ENCODE measurements at regions not wholly inside any gene's neighbourhood (a gene's known extent, or its start where the extent isn't known, plus 50 kb on each side); places are given as distances from the start of the nearest gene placed in this dataset.

DNA sequence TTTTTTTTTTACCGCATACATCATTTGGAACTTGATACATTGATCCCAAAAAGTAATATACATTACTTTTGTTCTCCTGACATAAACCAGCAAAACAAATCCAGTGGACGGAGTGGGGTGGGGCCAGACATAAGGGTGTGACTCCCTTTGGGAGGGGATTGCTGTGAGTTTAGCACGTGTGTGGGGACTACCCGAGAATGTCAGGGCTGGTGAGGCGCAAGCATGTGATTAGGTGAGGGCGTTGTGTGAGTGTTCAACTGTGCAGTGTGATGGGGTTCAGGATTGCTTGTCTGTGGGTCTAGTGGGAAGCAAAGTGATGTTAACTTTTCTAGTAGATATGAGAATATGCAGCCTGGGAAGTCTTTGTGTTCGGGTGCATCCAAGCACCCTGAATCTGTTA is 468.0 kb downstream of the TSHZ3 start:
- TF ChIP-seq EZH2 (IDR thresholded peaks at IDR 0.05; ENCODE audit: low read depth, unreplicated experiment) (no peak), POLR2AphosphoS5 (IDR thresholded peaks at IDR 0.05; ENCODE audit: low read depth) (no peak), EZH2phosphoT487 (IDR thresholded peaks at IDR 0.05; ENCODE audit: unreplicated experiment) (no peak), JUNB (IDR thresholded peaks at IDR 0.05; ENCODE audit: unreplicated experiment) (no peak), NANOG (IDR thresholded peaks at IDR 0.05; ENCODE audit: borderline replicate concordance) (no peak), CREB1 (CRISPR knock-in tag; IDR thresholded peaks at IDR 0.05; ENCODE audit: low read depth) (no peak), ZNF114 (CRISPR knock-in tag; IDR thresholded peaks at IDR 0.05) (no peak), ZNF331 (CRISPR knock-in tag; IDR thresholded peaks at IDR 0.05; ENCODE audit: low read depth) (no peak), STAT1 (IDR thresholded peaks at IDR 0.05; ENCODE audit: unreplicated experiment) (no peak)
- TF ChIP-seq, protein P1, sequence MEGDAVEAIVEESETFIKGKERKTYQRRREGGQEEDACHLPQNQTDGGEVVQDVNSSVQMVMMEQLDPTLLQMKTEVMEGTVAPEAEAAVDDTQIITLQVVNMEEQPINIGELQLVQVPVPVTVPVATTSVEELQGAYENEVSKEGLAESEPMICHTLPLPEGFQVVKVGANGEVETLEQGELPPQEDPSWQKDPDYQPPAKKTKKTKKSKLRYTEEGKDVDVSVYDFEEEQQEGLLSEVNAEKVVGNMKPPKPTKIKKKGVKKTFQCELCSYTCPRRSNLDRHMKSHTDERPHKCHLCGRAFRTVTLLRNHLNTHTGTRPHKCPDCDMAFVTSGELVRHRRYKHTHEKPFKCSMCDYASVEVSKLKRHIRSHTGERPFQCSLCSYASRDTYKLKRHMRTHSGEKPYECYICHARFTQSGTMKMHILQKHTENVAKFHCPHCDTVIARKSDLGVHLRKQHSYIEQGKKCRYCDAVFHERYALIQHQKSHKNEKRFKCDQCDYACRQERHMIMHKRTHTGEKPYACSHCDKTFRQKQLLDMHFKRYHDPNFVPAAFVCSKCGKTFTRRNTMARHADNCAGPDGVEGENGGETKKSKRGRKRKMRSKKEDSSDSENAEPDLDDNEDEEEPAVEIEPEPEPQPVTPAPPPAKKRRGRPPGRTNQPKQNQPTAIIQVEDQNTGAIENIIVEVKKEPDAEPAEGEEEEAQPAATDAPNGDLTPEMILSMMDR (conservative IDR thresholded peaks at IDR 0.05; ENCODE audit: low read depth in 2 of 2) = no peak
- TF ChIP-seq, protein P2, sequence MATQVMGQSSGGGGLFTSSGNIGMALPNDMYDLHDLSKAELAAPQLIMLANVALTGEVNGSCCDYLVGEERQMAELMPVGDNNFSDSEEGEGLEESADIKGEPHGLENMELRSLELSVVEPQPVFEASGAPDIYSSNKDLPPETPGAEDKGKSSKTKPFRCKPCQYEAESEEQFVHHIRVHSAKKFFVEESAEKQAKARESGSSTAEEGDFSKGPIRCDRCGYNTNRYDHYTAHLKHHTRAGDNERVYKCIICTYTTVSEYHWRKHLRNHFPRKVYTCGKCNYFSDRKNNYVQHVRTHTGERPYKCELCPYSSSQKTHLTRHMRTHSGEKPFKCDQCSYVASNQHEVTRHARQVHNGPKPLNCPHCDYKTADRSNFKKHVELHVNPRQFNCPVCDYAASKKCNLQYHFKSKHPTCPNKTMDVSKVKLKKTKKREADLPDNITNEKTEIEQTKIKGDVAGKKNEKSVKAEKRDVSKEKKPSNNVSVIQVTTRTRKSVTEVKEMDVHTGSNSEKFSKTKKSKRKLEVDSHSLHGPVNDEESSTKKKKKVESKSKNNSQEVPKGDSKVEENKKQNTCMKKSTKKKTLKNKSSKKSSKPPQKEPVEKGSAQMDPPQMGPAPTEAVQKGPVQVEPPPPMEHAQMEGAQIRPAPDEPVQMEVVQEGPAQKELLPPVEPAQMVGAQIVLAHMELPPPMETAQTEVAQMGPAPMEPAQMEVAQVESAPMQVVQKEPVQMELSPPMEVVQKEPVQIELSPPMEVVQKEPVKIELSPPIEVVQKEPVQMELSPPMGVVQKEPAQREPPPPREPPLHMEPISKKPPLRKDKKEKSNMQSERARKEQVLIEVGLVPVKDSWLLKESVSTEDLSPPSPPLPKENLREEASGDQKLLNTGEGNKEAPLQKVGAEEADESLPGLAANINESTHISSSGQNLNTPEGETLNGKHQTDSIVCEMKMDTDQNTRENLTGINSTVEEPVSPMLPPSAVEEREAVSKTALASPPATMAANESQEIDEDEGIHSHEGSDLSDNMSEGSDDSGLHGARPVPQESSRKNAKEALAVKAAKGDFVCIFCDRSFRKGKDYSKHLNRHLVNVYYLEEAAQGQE (IDR thresholded peaks at IDR 0.05; ENCODE audit: unreplicated experiment) = no peak
- TF ChIP-seq, protein P3, sequence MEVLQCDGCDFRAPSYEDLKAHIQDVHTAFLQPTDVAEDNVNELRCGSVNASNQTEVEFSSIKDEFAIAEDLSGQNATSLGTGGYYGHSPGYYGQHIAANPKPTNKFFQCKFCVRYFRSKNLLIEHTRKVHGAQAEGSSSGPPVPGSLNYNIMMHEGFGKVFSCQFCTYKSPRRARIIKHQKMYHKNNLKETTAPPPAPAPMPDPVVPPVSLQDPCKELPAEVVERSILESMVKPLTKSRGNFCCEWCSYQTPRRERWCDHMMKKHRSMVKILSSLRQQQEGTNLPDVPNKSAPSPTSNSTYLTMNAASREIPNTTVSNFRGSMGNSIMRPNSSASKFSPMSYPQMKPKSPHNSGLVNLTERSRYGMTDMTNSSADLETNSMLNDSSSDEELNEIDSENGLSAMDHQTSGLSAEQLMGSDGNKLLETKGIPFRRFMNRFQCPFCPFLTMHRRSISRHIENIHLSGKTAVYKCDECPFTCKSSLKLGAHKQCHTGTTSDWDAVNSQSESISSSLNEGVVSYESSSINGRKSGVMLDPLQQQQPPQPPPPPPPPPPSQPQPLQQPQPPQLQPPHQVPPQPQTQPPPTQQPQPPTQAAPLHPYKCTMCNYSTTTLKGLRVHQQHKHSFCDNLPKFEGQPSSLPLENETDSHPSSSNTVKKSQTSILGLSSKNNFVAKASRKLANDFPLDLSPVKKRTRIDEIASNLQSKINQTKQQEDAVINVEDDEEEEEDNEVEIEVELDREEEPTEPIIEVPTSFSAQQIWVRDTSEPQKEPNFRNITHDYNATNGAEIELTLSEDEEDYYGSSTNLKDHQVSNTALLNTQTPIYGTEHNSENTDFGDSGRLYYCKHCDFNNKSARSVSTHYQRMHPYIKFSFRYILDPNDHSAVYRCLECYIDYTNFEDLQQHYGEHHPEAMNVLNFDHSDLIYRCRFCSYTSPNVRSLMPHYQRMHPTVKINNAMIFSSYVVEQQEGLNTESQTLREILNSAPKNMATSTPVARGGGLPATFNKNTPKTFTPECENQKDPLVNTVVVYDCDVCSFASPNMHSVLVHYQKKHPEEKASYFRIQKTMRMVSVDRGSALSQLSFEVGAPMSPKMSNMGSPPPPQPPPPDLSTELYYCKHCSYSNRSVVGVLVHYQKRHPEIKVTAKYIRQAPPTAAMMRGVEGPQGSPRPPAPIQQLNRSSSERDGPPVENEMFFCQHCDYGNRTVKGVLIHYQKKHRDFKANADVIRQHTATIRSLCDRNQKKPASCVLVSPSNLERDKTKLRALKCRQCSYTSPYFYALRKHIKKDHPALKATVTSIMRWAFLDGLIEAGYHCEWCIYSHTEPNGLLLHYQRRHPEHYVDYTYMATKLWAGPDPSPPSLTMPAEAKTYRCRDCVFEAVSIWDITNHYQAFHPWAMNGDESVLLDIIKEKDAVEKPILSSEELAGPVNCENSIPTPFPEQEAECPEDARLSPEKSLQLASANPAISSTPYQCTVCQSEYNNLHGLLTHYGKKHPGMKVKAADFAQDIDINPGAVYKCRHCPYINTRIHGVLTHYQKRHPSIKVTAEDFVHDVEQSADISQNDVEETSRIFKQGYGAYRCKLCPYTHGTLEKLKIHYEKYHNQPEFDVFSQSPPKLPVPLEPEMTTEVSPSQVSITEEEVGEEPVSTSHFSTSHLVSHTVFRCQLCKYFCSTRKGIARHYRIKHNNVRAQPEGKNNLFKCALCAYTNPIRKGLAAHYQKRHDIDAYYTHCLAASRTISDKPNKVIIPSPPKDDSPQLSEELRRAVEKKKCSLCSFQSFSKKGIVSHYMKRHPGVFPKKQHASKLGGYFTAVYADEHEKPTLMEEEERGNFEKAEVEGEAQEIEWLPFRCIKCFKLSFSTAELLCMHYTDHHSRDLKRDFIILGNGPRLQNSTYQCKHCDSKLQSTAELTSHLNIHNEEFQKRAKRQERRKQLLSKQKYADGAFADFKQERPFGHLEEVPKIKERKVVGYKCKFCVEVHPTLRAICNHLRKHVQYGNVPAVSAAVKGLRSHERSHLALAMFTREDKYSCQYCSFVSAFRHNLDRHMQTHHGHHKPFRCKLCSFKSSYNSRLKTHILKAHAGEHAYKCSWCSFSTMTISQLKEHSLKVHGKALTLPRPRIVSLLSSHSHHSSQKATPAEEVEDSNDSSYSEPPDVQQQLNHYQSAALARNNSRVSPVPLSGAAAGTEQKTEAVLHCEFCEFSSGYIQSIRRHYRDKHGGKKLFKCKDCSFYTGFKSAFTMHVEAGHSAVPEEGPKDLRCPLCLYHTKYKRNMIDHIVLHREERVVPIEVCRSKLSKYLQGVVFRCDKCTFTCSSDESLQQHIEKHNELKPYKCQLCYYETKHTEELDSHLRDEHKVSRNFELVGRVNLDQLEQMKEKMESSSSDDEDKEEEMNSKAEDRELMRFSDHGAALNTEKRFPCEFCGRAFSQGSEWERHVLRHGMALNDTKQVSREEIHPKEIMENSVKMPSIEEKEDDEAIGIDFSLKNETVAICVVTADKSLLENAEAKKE (CRISPR knock-in tag; IDR thresholded peaks at IDR 0.05) = no peak
- TF ChIP-seq, protein P4, sequence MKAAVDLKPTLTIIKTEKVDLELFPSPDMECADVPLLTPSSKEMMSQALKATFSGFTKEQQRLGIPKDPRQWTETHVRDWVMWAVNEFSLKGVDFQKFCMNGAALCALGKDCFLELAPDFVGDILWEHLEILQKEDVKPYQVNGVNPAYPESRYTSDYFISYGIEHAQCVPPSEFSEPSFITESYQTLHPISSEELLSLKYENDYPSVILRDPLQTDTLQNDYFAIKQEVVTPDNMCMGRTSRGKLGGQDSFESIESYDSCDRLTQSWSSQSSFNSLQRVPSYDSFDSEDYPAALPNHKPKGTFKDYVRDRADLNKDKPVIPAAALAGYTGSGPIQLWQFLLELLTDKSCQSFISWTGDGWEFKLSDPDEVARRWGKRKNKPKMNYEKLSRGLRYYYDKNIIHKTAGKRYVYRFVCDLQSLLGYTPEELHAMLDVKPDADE (IDR thresholded peaks at IDR 0.05) = no peak
